ENCODE measurements at regions not wholly inside any gene's neighbourhood (a gene's known extent, or its start where the extent isn't known, plus 50 kb on each side); places are given as distances from the start of the nearest gene placed in this dataset.

- H3K4me3 ChIP-seq (ENCODE audit: control insufficient read depth, low read depth, low read length): no peak overlapping the region
- DNase-seq (ENCODE audit: low read depth): no peak
- no peak for TF ChIP-seq CTCF (IDR thresholded peaks at IDR 0.05; ENCODE audit: control insufficient read depth, insufficient read depth, low read depth, low read length, missing control alignments)
Observed at GRCh38 chr2:36238106-36238505, 117.5 kb upstream of the CRIM1 start.

- no peak for DNase-seq (ENCODE audit: low read depth)
- TF ChIP-seq CTCF (IDR thresholded peaks at IDR 0.05; ENCODE audit: control insufficient read depth, insufficient read depth, low read depth, low read length, missing control alignments): no peak
- H3K4me3 ChIP-seq (ENCODE audit: control insufficient read depth, low read depth, low read length): no peak overlapping the region
Observed at GRCh38 chr2:36235882-36236281, 119.7 kb upstream of the CRIM1 start.

- DNase-seq (ENCODE audit: low read depth): no peak
- H3K4me3 ChIP-seq (ENCODE audit: control insufficient read depth, low read depth, low read length): no peak overlapping the region
- no peak for TF ChIP-seq CTCF (IDR thresholded peaks at IDR 0.05; ENCODE audit: control insufficient read depth, insufficient read depth, low read depth, low read length, missing control alignments)
Observed at GRCh38 chr2:36235426-36235825, 120.2 kb upstream of the CRIM1 start.

GRCh38 chr2:36223259-36223658 is 132.3 kb upstream of the CRIM1 start:
- DNase-seq (ENCODE audit: low read depth): no peak
- no peak for TF ChIP-seq CTCF (IDR thresholded peaks at IDR 0.05; ENCODE audit: control insufficient read depth, insufficient read depth, low read depth, low read length, missing control alignments)

GRCh38 chr2:36222485-36222884 is 133.1 kb upstream of the CRIM1 start:
- no peak overlapping the region for H3K4me3 ChIP-seq (ENCODE audit: control insufficient read depth, low read depth, low read length)
- no peak for TF ChIP-seq CTCF (IDR thresholded peaks at IDR 0.05; ENCODE audit: control insufficient read depth, insufficient read depth, low read depth, low read length, missing control alignments)
- no peak for DNase-seq (ENCODE audit: low read depth)

More at GRCh38 chr2:36223259-36223658, 132.3 kb upstream of the CRIM1 start:
- H3K4me3 ChIP-seq (ENCODE audit: control insufficient read depth, low read depth, low read length): no peak overlapping the region

GRCh38 chr2:36214691-36215090 is 140.9 kb upstream of the CRIM1 start:
- no peak for TF ChIP-seq CTCF (IDR thresholded peaks at IDR 0.05; ENCODE audit: control insufficient read depth, insufficient read depth, low read depth, low read length, missing control alignments)
- H3K4me3 ChIP-seq (ENCODE audit: control insufficient read depth, low read depth, low read length): no peak overlapping the region
- DNase-seq (ENCODE audit: low read depth): no peak

GRCh38 chr2:36203366-36203765 is 152.2 kb upstream of the CRIM1 start:
- TF ChIP-seq CTCF (IDR thresholded peaks at IDR 0.05; ENCODE audit: control insufficient read depth, insufficient read depth, low read depth, low read length, missing control alignments): no peak
- H3K4me3 ChIP-seq (ENCODE audit: control insufficient read depth, low read depth, low read length): no peak overlapping the region
- DNase-seq (ENCODE audit: low read depth): no peak
